ENCODE measurements at regions not wholly inside any gene's neighbourhood (a gene's known extent, or its start where the extent isn't known, plus 50 kb on each side); places are given as distances from the start of the nearest gene placed in this dataset.

- TF ChIP-seq POLR2A (IDR thresholded peaks at IDR 0.05; ENCODE audit: low read length) = no peak
- no peak for TF ChIP-seq GATA1 (IDR thresholded peaks at IDR 0.05; ENCODE audit: low read depth, low read length)
These were observed 376.4 kb downstream of the INSIG2 start for GRCh38 chr2:118464546-118465265.
